Keratinocyte (primary cell): ENCODE measurements at regions not wholly inside any gene's neighbourhood (a gene's known extent, or its start where the extent isn't known, plus 50 kb on each side); places are given as distances from the start of the nearest gene placed in this dataset.

Experiments used
- CTCF ChIP-seq, 3 experiments: IDR thresholded peaks in 1 of 3; conservative IDR thresholded peaks in 1 of 3; optimal IDR thresholded peaks in 1 of 3; 2 replicates in 2 of 3; 3 replicates in 1 of 3; pipeline versions ENCODE3 to v1.5.1; 2011; ENCODE audit warnings: low read length in 3 of 3, mild to moderate bottlenecking in 3 of 3, moderate library complexity in 2 of 3, control low read depth in 1 of 3, inconsistent platforms in 1 of 3; ENCODE audit not compliant: insufficient read depth in 2 of 3; ENCODE audit errors: extremely low read depth in 1 of 3
- EZH2 ChIP-seq: IDR thresholded peaks from one replicate; pipeline ENCODE4 v1.6.1; 2012; ENCODE audit warnings: inconsistent platforms, mild to moderate bottlenecking, low read length, moderate library complexity

DNA sequence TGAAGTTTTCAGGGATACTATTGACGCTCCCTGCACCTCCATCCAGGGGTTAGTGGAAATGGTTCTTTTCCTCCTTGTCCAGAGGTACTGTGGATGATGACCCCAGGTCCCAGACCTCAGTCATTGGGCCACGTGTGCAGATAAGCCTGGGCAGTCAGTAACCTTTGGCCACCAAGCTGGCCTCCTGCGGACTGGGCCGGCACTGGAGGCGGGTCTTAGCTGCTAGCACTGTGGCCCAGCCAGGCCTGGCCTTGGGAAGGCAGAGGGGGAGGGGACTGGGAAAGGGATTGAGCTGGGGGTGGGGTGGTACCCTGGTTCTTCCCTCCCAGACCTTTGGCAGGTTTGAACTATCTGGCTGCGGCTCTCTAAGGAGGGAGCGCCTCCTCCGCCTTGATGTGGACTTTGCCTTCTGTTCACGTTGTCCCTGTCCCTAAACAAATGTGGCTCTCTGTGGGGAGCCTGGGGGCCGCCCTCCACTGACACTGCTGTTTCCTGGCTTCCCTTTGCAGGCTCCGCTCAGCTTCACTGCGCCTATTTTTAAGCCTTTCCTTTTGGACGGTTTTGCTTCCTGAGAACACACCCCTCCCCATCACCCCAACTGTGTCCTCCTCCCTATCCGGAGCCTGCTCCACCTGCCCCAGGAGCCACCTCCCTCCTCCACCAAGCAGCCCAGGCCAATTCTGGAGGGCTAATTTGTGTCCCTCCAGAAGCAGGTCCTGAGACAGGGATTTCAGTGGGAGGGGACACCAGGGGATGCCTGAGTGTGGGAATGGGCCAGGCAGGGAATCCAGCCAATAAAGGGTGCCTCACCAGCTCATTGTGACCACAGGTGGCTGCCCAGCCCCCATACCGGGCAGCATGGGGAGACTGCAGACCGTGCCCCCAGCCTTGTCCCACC lies 251.9 kb downstream of the SEC14L1 start:
- TF ChIP-seq CTCF (optimal IDR thresholded peaks at IDR 0.05 in 1 of 3, IDR thresholded peaks at IDR 0.05 in 1 of 3, conservative IDR thresholded peaks at IDR 0.05 in 1 of 3; ENCODE audit: extremely low read depth in 1 of 3, insufficient read depth in 2 of 3, low read length in 3 of 3) (no peak), EZH2 (no peak)
